WTC11 (cell line): ENCODE measurements at regions not wholly inside any gene's neighbourhood (a gene's known extent, or its start where the extent isn't known, plus 50 kb on each side); places are given as distances from the start of the nearest gene placed in this dataset.

Source experiments
- NFE2L1 ChIP-seq: sonication (generic); formaldehyde crosslinking; IDR thresholded peaks from 2 replicates; pipeline ENCODE4 v1.8.1; 2023; ENCODE audit warnings: missing genetic modification reagents
- SP1 ChIP-seq: sonication (generic); formaldehyde crosslinking; conservative IDR thresholded peaks from 2 replicates; pipeline ENCODE4 v1.8.1; 2022; ENCODE audit warnings: missing genetic modification reagents
- ZBTB21 ChIP-seq: sonication (generic); formaldehyde crosslinking; IDR thresholded peaks from 2 replicates; pipeline ENCODE4 v1.8.1; 2023; ENCODE audit warnings: mild to moderate bottlenecking, missing genetic modification reagents, borderline replicate concordance

- no peak for TF ChIP-seq ZBTB21
- TF ChIP-seq SP1 (CRISPR knock-in tag) = no peak
- TF ChIP-seq NFE2L1 (CRISPR knock-in tag) = no peak
Measured at GRCh38 chr9:90960941-90961340, 159.3 kb downstream of the SYK start.
